Heart left ventricle (tissue), 16 donors: ENCODE measurements at regions not wholly inside any gene's neighbourhood (a gene's known extent, or its start where the extent isn't known, plus 50 kb on each side); places are given as distances from the start of the nearest gene placed in this dataset.

Experiments
- ATAC-seq, 4 donors: fragments of 200-7000 bp; cut with Tn5 transposase; one replicate each; pipeline ENCODE4 v1.9.1; 2020 to 2022; ENCODE audit warnings: moderate library complexity in 4 of 4, mild to moderate bottlenecking in 3 of 4, moderate number of reproducible peaks in 1 of 4
- DNase-seq, 5 donors: peaks; one replicate each; pipeline ENCODE4 v3.0.0-alpha.2; 2020
- H3K27ac ChIP-seq, 12 donors: fragments of 200-600 bp; sonication (generic) in 4 of 12; one replicate each; pipeline versions ENCODE4 v1.5.0 to v1.8.0; 2016 to 2022; ENCODE audit warnings: mild to moderate bottlenecking in 2 of 12
- H3K27me3 ChIP-seq, 9 donors: fragments of 200-600 bp; sonication (generic) in 2 of 9; one replicate each; pipeline versions ENCODE4 v1.5.1 to v1.8.0; 2016 to 2022; ENCODE audit warnings: mild to moderate bottlenecking in 3 of 9
- H3K36me3 ChIP-seq, 9 donors: fragments of 200-600 bp; sonication (generic) in 2 of 9; one replicate each; pipeline versions ENCODE4 v1.5.0 to v1.8.0; 2018 to 2022; ENCODE audit warnings: mild to moderate bottlenecking in 2 of 9
- H3K4me1 ChIP-seq, 12 donors: fragments of 200-600 bp; sonication (generic) in 4 of 12; one replicate each; pipeline versions ENCODE4 v1.5.0 to v1.8.0; 2016 to 2022; ENCODE audit warnings: mild to moderate bottlenecking in 3 of 12
- H3K4me3 ChIP-seq, 12 donors: fragments of 200-600 bp; sonication (generic) in 4 of 12; one replicate each; pipeline versions ENCODE4 v1.5.0 to v1.8.0; 2017 to 2022; ENCODE audit warnings: mild to moderate bottlenecking in 9 of 12, moderate library complexity in 4 of 12
- H3K9me3 ChIP-seq, 12 donors: fragments of 200-600 bp; sonication (generic) in 4 of 12; one replicate each; pipeline versions ENCODE4 v1.5.0 to v1.8.0; 2016 to 2022; ENCODE audit warnings: mild to moderate bottlenecking in 1 of 12
- POLR2A ChIP-seq, 2 donors: fragments of 450-650 bp; IDR thresholded peaks; one replicate each; pipeline ENCODE4 v1.6.1; 2017; ENCODE audit warnings: antibody characterized with exemption in 2 of 2, mild to moderate bottlenecking in 2 of 2, moderate library complexity in 2 of 2
- WGBS, 4 donors: extraction: QIAGEN DNeasy Blood & Tissue Kit in 2 of 4; methylation state at CpG; one replicate each; pipeline versions ENCODE4 v1.1.5 to v1.1.7; 2013 to 2018; 5-methylcytosine and 5-hydroxymethylcytosine counted together
- intact Hi-C, 10 donors: fragments of 100-400 bp; cut with DNase I; formaldehyde crosslinking; loops; one replicate each; pipeline versions ENCODE4 v1.11.1 to v1.14.2; 2022
- TF ChIP-seq, protein P1 (sequence below), 12 donors: fragments of 200-600 bp; sonication (generic) in 4 of 12; IDR thresholded peaks; one replicate each; pipeline versions ENCODE4 v1.5.0 to v1.8.0; 2018 to 2022; ENCODE audit warnings: antibody characterized with exemption in 12 of 12, mild to moderate bottlenecking in 5 of 12
- donor health status: ischemic (EF 13 %, LVEDD 7.1; RV severe dilation, severe dysfunction).
- donor health status: healthy with polysubstance abuse.
- donor health status: DM: no; HTN: yes; CAD: no.
- donor health status: DM: no; HTN: no; CAD: no.
- donor health status: ischemic (EF 25% LVEDD 6.9; RV normal size, moderate dysfunction).
- donor health status: ischemic (EF 25% LVEDD 5.7; RV mildly dilated, moderate dysfunction).
- donor health status: healthy.
- donor health status: DM: yes; HTN: yes; CAD: no.
- donor health status: ischemic (EF 35%, LVEDD 5.7; RV mildly dilated, moderate dysfunction).
- donor health status: nonischemic (EF 11% LVEDD 7.7; RV severe dilation, severe dysfunction).
- donor health status: DM: yes; HTN: yes; CAD: no.
- donor health status: PGD.
- donor health status: ischemic (EF 29% LVEDD 5.4; RV normal size, mild dysfunction).
- donor health status: nonischemic (EF 23%, LVEDD 6.1; RV moderate dilation, normal function).

DNA sequence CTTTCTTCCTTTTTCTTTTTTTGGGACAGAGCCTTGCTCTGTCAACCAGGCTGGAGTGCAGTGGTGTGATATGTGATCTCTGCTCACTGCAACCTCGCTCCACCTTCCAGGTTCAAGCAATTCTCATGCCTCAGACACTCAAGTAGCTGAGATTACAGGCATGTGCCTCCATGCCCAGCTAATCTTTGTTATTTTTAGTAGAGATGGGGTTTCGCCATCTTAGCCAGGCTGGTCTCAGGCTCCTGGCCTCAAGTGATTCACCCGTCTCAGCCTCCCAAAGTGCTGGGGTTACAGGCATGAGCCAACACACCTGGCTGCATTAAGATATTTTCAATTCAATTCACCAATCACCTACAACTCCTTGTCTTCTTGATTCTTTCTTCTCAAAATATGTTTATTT, 1046.5 kb downstream of the GALC start:
- DNase-seq (no peak), ATAC-seq (no peak)
- no peaks in the 10 kb centered on the region for H3K27me3 ChIP-seq
- H3K27ac ChIP-seq, result no peak overlapping the region
- H3K4me1 ChIP-seq, result no peaks in the 10 kb centered on the region
- WGBS, 4 donors, result 42 to 72% (median 56%) methylated on average over 3 of the region's 3 CpGs
- TF ChIP-seq, protein P1, sequence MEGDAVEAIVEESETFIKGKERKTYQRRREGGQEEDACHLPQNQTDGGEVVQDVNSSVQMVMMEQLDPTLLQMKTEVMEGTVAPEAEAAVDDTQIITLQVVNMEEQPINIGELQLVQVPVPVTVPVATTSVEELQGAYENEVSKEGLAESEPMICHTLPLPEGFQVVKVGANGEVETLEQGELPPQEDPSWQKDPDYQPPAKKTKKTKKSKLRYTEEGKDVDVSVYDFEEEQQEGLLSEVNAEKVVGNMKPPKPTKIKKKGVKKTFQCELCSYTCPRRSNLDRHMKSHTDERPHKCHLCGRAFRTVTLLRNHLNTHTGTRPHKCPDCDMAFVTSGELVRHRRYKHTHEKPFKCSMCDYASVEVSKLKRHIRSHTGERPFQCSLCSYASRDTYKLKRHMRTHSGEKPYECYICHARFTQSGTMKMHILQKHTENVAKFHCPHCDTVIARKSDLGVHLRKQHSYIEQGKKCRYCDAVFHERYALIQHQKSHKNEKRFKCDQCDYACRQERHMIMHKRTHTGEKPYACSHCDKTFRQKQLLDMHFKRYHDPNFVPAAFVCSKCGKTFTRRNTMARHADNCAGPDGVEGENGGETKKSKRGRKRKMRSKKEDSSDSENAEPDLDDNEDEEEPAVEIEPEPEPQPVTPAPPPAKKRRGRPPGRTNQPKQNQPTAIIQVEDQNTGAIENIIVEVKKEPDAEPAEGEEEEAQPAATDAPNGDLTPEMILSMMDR (IDR thresholded peaks at IDR 0.05), result no peak
- no peak for TF ChIP-seq POLR2A (IDR thresholded peaks at IDR 0.05)
- H3K4me3 ChIP-seq, result no peak overlapping the region
- H3K9me3 ChIP-seq, result no peaks in the 10 kb centered on the region
- H3K36me3 ChIP-seq, result no peaks in the 10 kb centered on the region
- intact Hi-C loops, result no loop called here

DNA sequence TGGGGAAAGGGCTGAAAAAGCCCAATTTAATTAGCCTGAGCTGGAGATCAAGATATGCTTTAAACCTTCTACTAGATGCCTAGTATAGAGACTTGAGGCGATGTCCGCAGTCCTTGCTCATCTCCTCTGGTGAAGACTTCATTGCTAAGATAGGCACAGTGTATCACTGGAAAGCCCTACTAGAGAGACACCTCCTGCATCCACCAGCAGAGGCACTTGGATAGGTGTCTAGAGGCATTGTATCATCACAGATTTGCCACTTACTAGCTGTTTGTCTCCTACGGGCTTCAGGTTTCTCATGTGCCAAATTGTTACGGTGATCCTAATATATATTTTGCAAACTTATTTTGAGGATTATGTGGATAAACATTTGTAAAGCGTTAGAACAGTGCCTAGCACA, 1048.5 kb downstream of the GALC start:
- intact Hi-C loops, result no loop called here
- WGBS, 4 donors, result 88 to 95% (median 90%) methylated on average over 5 of the region's 5 CpGs
- DNase-seq, result no peak
- TF ChIP-seq, protein P1 (IDR thresholded peaks at IDR 0.05), result no peak
- no peak for TF ChIP-seq POLR2A (IDR thresholded peaks at IDR 0.05)
- Histone ChIP-seq H3K27me3 (no peaks in the 10 kb centered on the region), H3K36me3 (no peaks in the 10 kb centered on the region), H3K27ac (no peak overlapping the region), H3K4me1 (no peaks in the 10 kb centered on the region), H3K9me3 (no peaks in the 10 kb centered on the region), H3K4me3 (no peak overlapping the region)
- ATAC-seq, result no peak

DNA sequence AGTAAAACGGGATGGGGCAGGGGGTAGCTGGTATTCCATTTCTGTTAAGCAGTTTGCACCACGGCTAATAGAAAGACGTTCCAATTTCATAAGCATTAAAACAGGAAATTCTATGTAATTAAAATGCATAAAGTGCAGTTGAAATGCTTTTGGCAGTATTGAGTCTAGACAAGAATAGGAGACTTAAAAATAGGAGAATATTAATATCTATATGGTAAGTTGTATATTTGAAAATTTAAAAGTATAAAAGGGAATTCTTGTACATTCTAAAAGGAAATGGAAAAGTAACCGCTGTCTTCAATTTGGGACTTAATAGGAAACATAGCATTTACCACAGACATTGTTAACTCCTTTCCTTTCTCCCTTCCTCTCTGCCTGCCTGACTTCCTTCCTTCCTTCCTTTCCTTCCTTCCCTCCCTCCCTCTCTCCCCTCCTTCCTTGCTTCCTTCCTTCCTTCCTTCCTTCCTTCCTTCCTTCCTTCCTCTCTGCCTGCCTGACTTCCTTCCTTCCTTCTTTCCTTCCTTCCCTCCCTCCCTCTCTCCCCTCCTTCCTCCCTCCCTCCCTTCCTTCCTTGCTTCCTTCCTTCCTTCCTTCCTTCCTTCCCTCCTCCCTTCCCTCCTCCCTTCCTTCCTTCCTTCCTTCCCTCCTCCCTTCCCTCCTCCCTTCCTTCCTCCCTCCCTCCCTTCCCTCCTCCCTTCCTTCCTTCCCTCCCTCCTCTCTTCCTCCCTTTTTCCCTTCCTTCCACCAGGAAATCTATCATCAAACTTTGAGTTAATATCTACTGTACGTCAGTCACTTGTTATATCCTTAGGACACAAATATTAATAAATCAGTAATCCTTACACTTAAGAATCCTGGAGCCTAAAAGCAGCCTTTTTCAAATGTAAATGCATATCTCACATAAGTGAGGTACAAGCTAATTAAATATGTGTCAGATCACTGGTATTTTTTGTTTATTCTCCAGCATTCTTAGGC, 1049.3 kb downstream of the GALC start:
- no peak for ATAC-seq
- H3K9me3 ChIP-seq, result no peaks in the 10 kb centered on the region
- no peaks in the 10 kb centered on the region for H3K4me1 ChIP-seq
- H3K4me3 ChIP-seq, result no peak overlapping the region
- no peaks in the 10 kb centered on the region for H3K27me3 ChIP-seq
- intact Hi-C loops, result no loop called here
- H3K36me3 ChIP-seq, result no peaks in the 10 kb centered on the region
- no peak for TF ChIP-seq POLR2A (IDR thresholded peaks at IDR 0.05)
- TF ChIP-seq, protein P1 (IDR thresholded peaks at IDR 0.05), result no peak
- DNase-seq, result no peak
- H3K27ac ChIP-seq, result no peak overlapping the region
- WGBS, 4 donors, result 84 to 89% (median 86%) methylated on average over 5 of the region's 5 CpGs

DNA sequence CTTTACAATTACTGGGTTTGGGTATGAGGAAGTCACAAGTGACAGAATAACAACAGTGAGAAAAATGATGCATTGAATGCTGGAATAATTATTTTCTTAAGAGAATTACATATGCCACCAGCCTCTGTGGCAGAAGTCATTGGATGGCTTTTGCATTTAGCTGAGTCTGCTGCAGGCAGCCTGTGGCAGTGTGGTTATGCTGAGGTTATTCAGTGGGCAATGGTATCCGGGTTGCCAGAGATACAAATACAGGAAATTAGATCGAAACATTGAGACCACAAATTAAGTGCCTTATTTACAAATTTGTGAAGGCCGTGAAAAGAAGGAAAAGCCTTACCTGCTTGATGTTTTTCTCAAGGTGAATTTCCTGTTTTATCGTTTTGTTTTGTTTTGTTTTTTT, 1050.0 kb downstream of the GALC start:
- Histone ChIP-seq H3K9me3 (no peaks in the 10 kb centered on the region), H3K4me1 (no peaks in the 10 kb centered on the region), H3K36me3 (no peaks in the 10 kb centered on the region), H3K27ac (no peak overlapping the region), H3K27me3 (no peaks in the 10 kb centered on the region), H3K4me3 (no peak overlapping the region)
- intact Hi-C loops, result no loop called here
- whole genome bisulfite sequencing, 4 donors, result 78 to 88% (median 82%) methylated on average over 4 of the region's 4 CpGs
- no peak for DNase-seq
- TF ChIP-seq POLR2A (IDR thresholded peaks at IDR 0.05), result no peak
- TF ChIP-seq, protein P1 (IDR thresholded peaks at IDR 0.05), result no peak
- ATAC-seq, result no peak
